OCI-LY7 (cell line): ENCODE measurements at regions not wholly inside any gene's neighbourhood (a gene's known extent, or its start where the extent isn't known, plus 50 kb on each side); places are given as distances from the start of the nearest gene placed in this dataset.

Experiments
- CTCF ChIP-seq: fragments of 200-600 bp; sonication (generic); conservative IDR thresholded peaks from 2 replicates; pipeline ENCODE4 v1.5.1; 2014; ENCODE audit warnings: mild to moderate bottlenecking, antibody characterized with exemption, low read length, moderate library complexity, mixed read lengths
- EZH2phosphoT487 ChIP-seq: fragments of 200-600 bp; sonication (generic); IDR thresholded peaks from 2 replicates; pipeline ENCODE4 v1.6.1; 2018; ENCODE audit warnings: low read depth, borderline replicate concordance, mild to moderate bottlenecking, mixed run types, antibody characterized with exemption, low read length, moderate library complexity, mixed read lengths

GRCh38 chr21:25441835-25442234 lies 165.4 kb downstream of the MRPL39 start:
- no peak for TF ChIP-seq CTCF
- TF ChIP-seq EZH2phosphoT487: no peak
